ENCODE measurements at regions not wholly inside any gene's neighbourhood (a gene's known extent, or its start where the extent isn't known, plus 50 kb on each side); places are given as distances from the start of the nearest gene placed in this dataset.
A peak's percentile ranks its signal among the peaks of the same experiment; 100 is the strongest.

DNA sequence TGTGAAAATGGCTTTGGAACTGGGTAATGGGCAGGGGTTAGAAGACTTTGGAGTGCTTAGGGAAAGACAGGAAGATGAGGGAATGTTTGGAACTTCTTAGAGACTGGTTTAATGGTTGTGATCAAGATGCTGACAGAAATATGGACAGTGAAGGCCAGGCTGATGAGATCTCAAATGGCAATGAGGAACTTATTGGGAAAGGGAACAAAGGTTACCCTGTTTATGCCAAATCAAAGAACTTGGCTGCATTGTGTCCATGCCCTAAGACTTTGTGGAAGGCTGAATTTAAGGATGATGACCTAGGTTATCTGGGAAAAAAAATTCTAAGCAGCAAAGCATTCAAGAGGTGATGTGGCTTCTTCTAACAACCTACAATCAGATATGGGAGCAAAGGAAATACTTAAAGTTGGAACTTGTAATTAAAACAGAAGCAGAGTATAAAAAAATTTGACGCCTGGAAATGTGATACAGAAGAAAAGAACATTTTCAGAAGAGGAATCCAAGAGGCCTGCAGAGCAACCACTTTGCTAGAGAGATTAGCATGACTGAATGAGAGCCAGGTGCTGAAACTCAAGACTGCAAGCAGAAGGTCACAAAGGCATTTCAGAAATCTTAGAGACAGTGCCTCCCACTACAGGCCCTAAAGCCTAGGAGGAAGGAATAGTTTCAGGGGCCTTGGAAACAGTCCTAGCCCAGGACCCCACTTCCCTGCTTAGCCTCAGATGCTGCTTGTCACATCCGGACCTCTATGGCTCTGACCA lies 65.6 kb upstream of the FLRT2 start:
- Histone ChIP-seq H3K9me3 (no peaks in the 10 kb centered on the region), H3K36me3 (no peaks in the 10 kb centered on the region), H3K27me3 (no peaks in the 10 kb centered on the region), H3K4me3 (no peak overlapping the region), H3K4me1 (no peaks in the 10 kb centered on the region), H3K27ac (no peak overlapping the region)
- DNase-seq, result no peak
- intact Hi-C loops (cut with DNase I), result no loop called here
- TF ChIP-seq, protein P1, sequence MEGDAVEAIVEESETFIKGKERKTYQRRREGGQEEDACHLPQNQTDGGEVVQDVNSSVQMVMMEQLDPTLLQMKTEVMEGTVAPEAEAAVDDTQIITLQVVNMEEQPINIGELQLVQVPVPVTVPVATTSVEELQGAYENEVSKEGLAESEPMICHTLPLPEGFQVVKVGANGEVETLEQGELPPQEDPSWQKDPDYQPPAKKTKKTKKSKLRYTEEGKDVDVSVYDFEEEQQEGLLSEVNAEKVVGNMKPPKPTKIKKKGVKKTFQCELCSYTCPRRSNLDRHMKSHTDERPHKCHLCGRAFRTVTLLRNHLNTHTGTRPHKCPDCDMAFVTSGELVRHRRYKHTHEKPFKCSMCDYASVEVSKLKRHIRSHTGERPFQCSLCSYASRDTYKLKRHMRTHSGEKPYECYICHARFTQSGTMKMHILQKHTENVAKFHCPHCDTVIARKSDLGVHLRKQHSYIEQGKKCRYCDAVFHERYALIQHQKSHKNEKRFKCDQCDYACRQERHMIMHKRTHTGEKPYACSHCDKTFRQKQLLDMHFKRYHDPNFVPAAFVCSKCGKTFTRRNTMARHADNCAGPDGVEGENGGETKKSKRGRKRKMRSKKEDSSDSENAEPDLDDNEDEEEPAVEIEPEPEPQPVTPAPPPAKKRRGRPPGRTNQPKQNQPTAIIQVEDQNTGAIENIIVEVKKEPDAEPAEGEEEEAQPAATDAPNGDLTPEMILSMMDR (IDR thresholded peaks at IDR 0.05), result no peak
- TF ChIP-seq POLR2A (IDR thresholded peaks at IDR 0.05), result no peak
- 73% methylated on average over 2 of the region's 2 CpGs for WGBS (ENCODE audit: insufficient coverage, low coverage, low lambda C conversion rate, missing lambda C conversion rate)
- ATAC-seq, result peak in 2 of 4 donors; percentile 36 to 50

DNA sequence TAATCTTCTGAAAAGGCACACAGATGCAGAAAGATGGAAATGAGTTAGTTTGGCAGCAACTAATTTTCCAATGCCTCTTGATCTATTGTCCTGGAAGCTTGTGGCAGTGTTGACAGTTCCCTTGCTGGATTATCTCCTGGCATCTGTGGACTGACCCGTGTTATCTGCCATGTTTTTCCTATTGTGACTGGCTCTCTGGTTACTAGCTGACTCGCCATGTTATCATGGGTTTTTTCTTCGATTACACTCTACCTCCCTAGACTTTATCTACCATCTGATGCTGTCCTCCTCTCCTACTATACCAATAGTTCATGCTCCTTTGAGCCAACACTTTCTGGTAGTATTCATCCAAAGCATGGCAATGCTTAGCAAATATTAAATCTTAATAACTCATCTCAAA lies 63.3 kb upstream of the FLRT2 start:
- ATAC-seq, result no peak
- no peak for TF ChIP-seq POLR2A (IDR thresholded peaks at IDR 0.05)
- TF ChIP-seq, protein P1 (IDR thresholded peaks at IDR 0.05), result no peak
- no peaks in the 10 kb centered on the region for H3K9me3 ChIP-seq
- no peak overlapping the region for H3K27ac ChIP-seq
- WGBS (ENCODE audit: insufficient coverage, low coverage, low lambda C conversion rate, missing lambda C conversion rate), result 50% methylated on average over 3 of the region's 3 CpGs
- H3K36me3 ChIP-seq, result no peaks in the 10 kb centered on the region
- H3K4me3 ChIP-seq, result no peak overlapping the region
- H3K27me3 ChIP-seq, result no peaks in the 10 kb centered on the region
- DNase-seq, result no peak
- H3K4me1 ChIP-seq, result no peaks in the 10 kb centered on the region
- intact Hi-C loops (cut with DNase I), result no loop called here

DNA sequence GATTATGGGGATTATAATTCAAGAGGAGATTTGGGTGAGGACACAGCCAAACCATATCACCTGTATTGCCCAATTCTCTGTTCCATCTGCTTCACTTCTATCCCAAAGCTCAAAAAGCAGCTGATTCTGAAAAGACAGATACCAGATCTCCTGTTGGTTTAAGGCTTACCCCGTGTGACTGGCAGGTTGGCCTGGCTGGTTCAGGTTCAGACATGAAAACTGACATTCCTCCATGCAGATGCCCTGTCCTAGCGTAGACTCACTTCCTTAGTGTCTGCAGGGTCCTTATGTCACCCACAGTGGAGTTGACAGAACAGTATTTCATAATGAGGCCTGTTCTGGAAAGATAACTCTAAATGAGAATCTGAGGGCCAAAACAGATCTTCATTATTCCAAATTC lies 61.1 kb upstream of the FLRT2 start:
- Histone ChIP-seq H3K36me3 (no peaks in the 10 kb centered on the region), H3K9me3 (no peaks in the 10 kb centered on the region), H3K27me3 (no peaks in the 10 kb centered on the region), H3K4me3 (no peak overlapping the region), H3K4me1 (no peaks in the 10 kb centered on the region), H3K27ac (no peak overlapping the region)
- ATAC-seq, result no peak
- DNase-seq, result no peak
- WGBS (ENCODE audit: insufficient coverage, low coverage, low lambda C conversion rate, missing lambda C conversion rate), result 13% methylated on average over 2 of the region's 2 CpGs
- intact Hi-C loops (cut with DNase I), result no loop called here
- TF ChIP-seq, protein P1 (IDR thresholded peaks at IDR 0.05), result no peak
- no peak for TF ChIP-seq POLR2A (IDR thresholded peaks at IDR 0.05)

DNA sequence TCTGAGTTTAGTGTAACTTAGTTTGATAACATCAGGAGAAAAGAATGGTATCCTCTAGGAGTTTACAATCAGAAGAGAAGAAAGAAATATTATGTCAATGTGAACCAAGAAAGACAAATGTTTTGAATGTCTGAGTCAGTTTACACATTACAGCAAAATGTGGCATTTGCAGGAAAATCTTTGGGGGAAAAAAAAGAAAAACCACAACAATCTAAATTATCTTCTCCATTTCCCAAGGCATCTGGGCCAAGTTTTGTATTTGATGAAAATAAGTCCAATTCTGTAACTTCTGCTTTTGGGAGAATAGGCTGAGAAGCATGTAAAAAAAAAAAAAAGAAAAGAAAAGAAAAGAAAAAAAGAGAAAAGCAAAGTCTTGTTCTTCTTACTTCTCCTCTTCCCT lies 58.8 kb upstream of the FLRT2 start:
- no peak for DNase-seq
- Histone ChIP-seq H3K4me1 (no peaks in the 10 kb centered on the region), H3K9me3 (no peaks in the 10 kb centered on the region), H3K36me3 (no peaks in the 10 kb centered on the region), H3K27me3 (no peaks in the 10 kb centered on the region), H3K4me3 (no peak overlapping the region), H3K27ac (no peak overlapping the region)
- intact Hi-C loops (cut with DNase I), result no loop called here
- no peak for ATAC-seq
- TF ChIP-seq, protein P1 (IDR thresholded peaks at IDR 0.05), result no peak
- TF ChIP-seq POLR2A (IDR thresholded peaks at IDR 0.05), result no peak
